HTR-8/SVneo (cell line): ENCODE measurements at regions not wholly inside any gene's neighbourhood (a gene's known extent, or its start where the extent isn't known, plus 50 kb on each side); places are given as distances from the start of the nearest gene placed in this dataset.
"Not testable (repeated sequence)": the region's sequence is repeated elsewhere in the genome, so short reads cannot be mapped to it uniquely, and the experiment has no call there.

Source experiments
- DNase-seq: peaks from one replicate; pipeline ENCODE4 v3.0.0; 2011; ENCODE audit warnings: low spot score, mixed read lengths; ENCODE audit not compliant: insufficient read length
- FAIRE-seq: peaks from 2 replicates; lab custom pipeline; 2011; peaks lifted over from hg19 to GRCh38; lab: Jason Lieb, UNC

GRCh38 chr15:53225781-53226180, 435.6 kb upstream of the ONECUT1 start:
- no peak for FAIRE-seq

GRCh38 chr15:53224371-53224770, 434.2 kb upstream of the ONECUT1 start:
- DNase-seq (no peak), FAIRE-seq (no peak)

More at GRCh38 chr15:53225781-53226180, 435.6 kb upstream of the ONECUT1 start:
- no peak for DNase-seq

GRCh38 chr15:53223815-53224214, 433.7 kb upstream of the ONECUT1 start:
- FAIRE-seq (no peak), DNase-seq (no peak)

DNA sequence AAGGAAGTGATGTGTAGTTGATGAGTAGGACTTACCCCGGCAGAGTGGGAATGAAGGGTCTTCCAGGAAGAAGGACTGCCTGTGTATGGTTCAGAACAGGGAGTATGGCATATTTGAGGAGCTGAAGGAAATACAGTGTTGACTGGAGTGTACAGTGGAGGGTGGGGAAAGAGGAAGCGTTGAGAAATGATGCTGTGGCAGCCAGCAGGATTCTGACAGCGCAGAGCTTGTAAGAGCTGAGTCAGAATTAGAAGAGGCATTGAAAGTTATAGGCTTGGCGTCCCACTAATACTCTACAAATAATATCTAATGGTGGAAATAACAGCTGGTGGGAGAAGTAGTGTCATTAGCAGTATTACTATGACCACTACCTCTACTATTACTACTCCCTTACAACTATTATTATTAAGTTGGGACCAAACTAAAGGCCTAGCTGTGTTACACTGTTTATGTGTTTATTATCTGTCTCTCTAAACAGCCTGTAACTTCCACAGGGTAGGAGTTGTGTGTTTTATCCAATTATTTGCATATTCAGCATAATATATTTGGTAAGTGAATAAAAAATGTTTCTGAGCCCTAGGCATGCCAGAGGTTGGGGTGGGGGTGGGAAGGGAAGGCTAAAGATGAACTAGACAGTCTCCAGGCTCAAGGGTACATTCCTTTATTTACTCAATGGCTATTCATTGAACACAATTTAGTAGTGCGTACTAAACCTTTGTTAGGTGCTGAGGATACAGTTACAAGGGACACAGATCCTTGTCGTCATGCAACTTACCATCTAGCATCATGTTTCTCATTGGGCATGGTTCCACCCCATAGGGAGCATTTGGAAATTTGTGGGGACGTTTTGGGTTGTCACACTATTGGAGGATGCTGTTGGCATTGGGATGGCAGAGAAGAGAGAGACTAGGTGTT, 428.8 kb upstream of the ONECUT1 start:
- no peak for FAIRE-seq
- DNase-seq: no peak

DNA sequence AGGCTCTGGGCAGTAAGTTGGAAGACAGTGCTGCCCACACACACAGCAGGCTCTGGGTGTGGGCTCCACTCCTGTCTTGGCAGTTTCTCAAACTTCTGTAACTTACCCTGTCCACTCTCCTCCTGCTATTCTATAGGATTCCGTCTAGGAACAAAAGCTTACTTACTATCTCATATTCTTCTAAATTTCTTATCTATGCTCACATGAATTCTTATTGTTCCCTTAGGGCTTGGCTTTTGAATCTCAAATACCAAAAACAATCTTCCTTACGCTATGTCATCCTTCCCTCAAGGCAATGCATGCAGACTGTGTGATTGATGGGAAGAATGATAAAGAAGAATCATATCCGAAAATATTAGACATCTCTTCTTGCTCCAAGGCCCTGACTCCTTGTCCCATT, 425.9 kb upstream of the ONECUT1 start:
- FAIRE-seq: no peak

DNA sequence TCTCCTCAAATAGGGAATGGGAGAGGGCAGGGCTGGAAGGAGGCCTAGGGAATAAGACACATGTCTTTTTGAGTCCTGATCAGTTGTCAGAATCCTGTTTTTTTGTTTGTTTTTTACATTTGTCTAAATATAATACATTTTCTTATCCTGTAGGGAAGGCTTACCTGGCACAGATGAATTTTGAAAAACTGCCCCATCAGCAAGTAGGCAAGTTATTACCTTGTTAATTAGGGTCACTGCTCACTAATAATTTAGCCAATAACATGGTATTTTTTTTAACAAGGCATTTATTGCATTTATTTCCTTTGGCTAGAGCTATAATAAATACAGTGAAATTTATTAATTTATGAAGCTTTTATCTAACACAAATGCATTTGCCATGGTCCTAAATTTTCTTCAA, 423.2 kb upstream of the ONECUT1 start:
- DNase-seq (no peak), FAIRE-seq (no peak)

More for the DNA sequence above, 425.9 kb upstream of the ONECUT1 start:
- DNase-seq: no peak

DNA sequence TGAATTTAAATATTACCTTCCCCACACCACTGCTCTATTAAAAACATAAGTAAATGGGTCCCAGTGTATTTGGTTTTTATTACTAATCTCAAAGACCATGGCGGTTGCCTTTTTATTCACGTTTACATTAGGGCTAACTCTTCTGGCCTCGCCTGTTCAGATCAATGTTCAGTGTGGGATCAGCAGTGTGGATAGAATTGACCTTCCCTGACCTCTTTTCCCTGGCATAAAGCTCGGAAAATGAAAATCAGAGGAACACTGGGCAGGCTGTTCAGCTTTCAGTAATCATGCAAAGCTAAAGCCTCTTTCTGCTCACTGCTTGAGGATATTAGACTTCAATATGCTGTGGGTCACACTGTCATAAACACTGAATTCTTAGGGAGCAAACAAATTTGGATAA, 422.6 kb upstream of the ONECUT1 start:
- FAIRE-seq (no peak), DNase-seq (no peak)

- FAIRE-seq: no peak
Observed at GRCh38 chr15:53210653-53211052, 420.5 kb upstream of the ONECUT1 start.

GRCh38 chr15:53209396-53210042, 419.4 kb upstream of the ONECUT1 start:
- DNase-seq: no peak
- no peak for FAIRE-seq

More at GRCh38 chr15:53210653-53211052, 420.5 kb upstream of the ONECUT1 start:
- DNase-seq: no peak

- FAIRE-seq: no peak
- no peak for DNase-seq
Observed at GRCh38 chr15:53208751-53209150, 418.6 kb upstream of the ONECUT1 start.

GRCh38 chr15:53203454-53203853, 413.3 kb upstream of the ONECUT1 start:
- FAIRE-seq (no peak), DNase-seq (no peak)

DNA sequence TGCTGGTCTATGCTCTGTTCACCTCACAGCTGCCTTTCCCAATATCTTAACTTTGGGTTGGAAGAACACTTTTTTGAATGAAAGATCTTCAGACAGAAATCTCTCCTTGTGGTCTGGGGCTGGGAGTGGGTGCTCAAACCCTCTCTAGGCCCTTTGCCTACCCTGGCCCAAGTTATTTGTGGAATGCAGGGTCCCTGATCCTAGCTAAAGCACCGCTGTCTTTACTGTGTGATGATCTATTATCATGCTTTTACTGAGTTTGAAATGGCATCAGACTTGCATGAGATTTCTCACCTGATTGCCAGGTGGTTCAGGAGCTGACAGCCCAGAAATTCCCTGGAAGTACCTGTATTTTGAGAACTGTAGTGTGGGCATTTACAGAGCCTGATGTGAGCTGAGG, 412.7 kb upstream of the ONECUT1 start:
- DNase-seq: no peak
- no peak for FAIRE-seq

DNA sequence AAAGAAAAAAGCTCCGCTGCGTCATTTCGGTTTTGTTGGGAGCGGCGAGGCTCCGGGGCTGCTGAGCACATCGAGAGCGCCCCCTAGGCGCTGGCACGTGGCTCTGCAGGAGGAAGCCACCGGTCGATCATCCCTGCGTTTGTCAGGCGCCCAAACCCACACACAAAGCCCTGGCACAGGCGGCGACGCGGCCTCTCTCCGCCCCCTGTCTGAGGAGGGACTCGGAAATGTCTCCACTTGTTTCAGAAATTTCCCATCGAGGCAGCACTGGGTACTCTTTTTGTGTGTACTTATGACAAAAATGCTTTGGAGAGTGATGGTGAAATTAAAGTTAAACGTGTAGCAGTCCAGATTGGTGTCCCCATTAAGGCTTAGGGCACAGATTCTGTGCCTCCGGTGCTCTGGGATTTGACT, 407.3 kb upstream of the ONECUT1 start:
- DNase-seq: peak; percentile 49
- FAIRE-seq: no peak

DNA sequence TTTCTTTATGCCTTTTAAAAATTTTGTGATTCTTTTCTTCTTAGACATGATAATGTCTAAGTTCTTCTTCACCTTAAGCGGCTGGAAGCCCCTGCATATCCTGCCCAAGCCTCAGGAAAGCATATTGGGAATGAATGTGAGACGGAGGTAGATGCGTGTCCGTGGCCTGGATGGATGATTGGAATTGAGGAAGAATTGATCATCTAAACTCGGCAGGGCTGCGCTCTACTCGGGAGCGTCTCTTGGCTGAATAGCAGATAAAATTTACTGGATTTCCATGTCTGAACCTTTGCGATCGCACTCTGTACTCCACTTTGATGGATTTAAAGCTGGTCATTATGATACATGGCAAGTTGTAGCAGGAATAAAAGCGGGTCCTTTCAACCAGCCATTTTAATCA, 406.7 kb upstream of the ONECUT1 start:
- no peak for FAIRE-seq
- DNase-seq: no peak

GRCh38 chr15:53196242-53196641, 406.1 kb upstream of the ONECUT1 start:
- DNase-seq (no peak), FAIRE-seq (no peak)

- DNase-seq (no peak), FAIRE-seq (no peak)
Observed at GRCh38 chr15:53193149-53193548, 403.0 kb upstream of the ONECUT1 start.

- DNase-seq (no peak), FAIRE-seq (no peak)
Observed at GRCh38 chr15:53189860-53190259, 399.7 kb upstream of the ONECUT1 start.

DNA sequence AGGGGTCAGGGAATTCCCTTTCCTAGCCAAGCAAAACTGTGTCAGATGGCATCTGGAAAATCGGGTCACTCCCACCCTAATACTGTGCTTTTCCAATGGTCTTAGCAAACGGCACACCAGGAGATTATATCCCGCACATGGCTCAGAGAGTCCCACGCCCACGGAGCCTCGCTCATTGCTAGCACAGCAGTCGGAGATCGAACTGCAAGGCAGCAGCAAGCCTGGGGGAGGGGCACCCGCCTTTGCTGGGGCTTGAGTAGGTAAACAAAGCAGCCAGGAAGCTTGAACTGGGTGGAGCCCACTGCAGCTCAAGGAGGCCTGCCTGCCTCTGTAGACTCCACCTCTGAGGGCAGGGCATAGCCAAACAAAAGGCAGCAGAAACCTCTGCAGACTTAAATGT, 393.3 kb upstream of the ONECUT1 start:
- DNase-seq, FAIRE-seq: not testable (repeated sequence)

DNA sequence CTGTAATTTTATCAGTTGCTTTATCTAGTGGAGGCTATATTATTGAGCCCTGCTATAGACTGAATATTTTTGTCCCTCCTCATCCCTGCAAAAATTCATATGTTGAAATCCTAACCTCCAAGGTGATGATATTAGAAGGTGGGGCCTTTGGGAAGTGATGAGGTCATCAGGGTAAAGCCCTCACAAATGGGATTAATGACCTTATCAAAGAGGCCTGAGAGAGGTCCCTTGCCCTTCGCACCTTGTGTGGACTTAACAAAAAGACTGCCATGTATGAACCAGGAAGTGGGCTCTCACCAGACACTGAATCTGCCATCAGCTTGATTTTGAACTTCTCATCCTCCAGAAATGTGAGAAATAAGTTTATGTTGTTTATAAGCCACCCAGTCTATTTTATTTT, 381.4 kb upstream of the ONECUT1 start:
- no peak for FAIRE-seq

DNA sequence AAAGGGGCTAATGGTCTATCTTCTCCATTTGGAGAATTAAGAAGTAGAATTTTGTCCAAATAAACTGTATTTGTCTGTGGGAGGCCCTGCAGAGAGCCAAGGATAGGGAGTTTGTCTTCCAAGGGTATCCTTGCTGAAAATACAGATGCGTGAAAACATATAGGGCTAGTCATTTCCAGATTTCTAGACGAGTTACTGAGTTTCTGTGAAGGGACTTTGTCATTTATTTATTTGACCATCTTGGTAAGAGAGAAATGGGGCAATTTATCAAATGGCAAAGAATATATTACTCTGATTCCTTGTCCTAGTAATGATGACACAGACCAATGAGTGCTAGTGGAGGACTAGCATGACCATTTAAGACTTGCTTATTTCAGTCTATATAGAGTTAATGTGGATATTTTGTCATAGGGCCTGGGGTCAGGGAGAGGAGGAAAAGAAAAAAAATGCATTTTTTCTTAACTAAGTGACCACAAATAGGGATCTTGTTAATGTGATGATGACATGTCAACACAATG, 376.6 kb upstream of the ONECUT1 start:
- FAIRE-seq (no peak), DNase-seq (no peak)

More for the DNA sequence above, 381.4 kb upstream of the ONECUT1 start:
- no peak for DNase-seq
